SK-N-MC (cell line): ENCODE measurements at regions not wholly inside any gene's neighbourhood (a gene's known extent, or its start where the extent isn't known, plus 50 kb on each side); places are given as distances from the start of the nearest gene placed in this dataset.

Experiments
- DNase-seq: peaks from one replicate; pipeline ENCODE4 v3.0.0-alpha.2; 2011; ENCODE audit warnings: low read depth, low spot score
- H3K27ac ChIP-seq: fragments of 200-600 bp; sonication (generic); 2 replicates; pipeline ENCODE4 v1.5.1; 2016; ENCODE audit warnings: mixed run types
- H3K36me3 ChIP-seq: fragments of 200-600 bp; sonication (generic); 2 replicates; pipeline ENCODE4 v1.6.1; 2017; ENCODE audit warnings: antibody characterized with exemption, low read length, mixed read lengths; ENCODE audit not compliant: insufficient read depth
- H3K4me3 ChIP-seq: fragments of 200-600 bp; sonication (generic); 2 replicates; pipeline ENCODE4 v1.5.1; 2016
- H3K9ac ChIP-seq: fragments of 200-600 bp; sonication (generic); 2 replicates; pipeline ENCODE4 v1.8.0; 2017; ENCODE audit warnings: mixed run types, mixed read lengths; ENCODE audit not compliant: insufficient read length
- H3K9me3 ChIP-seq: fragments of 200-600 bp; sonication (generic); 2 replicates; pipeline ENCODE4 v1.6.1; 2017; ENCODE audit warnings: low read depth, mild to moderate bottlenecking, antibody characterized with exemption, low read length, moderate library complexity, mixed read lengths
- EZH2 ChIP-seq: fragments of 200-600 bp; sonication (generic); IDR thresholded peaks from one replicate; pipeline ENCODE4 v1.6.1; 2017; ENCODE audit warnings: antibody characterized with exemption
- FOXP2 ChIP-seq: optimal IDR thresholded peaks from 2 replicates; pipeline ENCODE3; 2011; ENCODE audit warnings: mild to moderate bottlenecking, moderate library complexity; ENCODE audit not compliant: insufficient read depth; ENCODE audit errors: extremely low read length, control extremely low read depth
- POLR2AphosphoS5 ChIP-seq: IDR thresholded peaks from 2 replicates; pipeline ENCODE4 v1.6.1; 2012; ENCODE audit warnings: mild to moderate bottlenecking, low read depth, low read length, borderline replicate concordance

DNA sequence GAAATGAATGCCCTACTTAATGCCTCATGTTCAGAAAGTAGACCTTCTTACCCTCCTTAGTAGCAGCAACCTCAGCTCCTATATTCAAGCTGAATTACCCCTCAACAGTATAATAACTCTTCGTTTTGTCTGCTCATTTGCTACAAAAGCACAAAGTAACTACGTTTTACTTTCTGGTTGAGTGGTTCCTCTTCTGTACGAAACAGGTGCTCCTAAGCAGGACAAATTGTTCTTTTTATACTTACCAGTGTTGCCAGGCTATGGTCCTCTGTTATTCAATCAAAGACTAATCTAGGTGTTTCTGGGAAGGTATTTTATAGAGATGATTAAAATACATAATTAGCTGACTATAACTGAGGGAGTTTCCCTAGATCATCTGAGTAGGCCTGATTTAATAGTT, 484.2 kb upstream of the ADAMTS5 start:
- DNase-seq = no peak
- Histone ChIP-seq H3K4me3 (no peak overlapping the region), H3K27ac (no peak overlapping the region), H3K9me3 (no peaks in the 10 kb centered on the region), H3K9ac (no peak overlapping the region), H3K36me3 (no peaks in the 10 kb centered on the region)
- TF ChIP-seq FOXP2 = no peak
- TF ChIP-seq POLR2AphosphoS5 = no peak
- no peak for TF ChIP-seq EZH2

DNA sequence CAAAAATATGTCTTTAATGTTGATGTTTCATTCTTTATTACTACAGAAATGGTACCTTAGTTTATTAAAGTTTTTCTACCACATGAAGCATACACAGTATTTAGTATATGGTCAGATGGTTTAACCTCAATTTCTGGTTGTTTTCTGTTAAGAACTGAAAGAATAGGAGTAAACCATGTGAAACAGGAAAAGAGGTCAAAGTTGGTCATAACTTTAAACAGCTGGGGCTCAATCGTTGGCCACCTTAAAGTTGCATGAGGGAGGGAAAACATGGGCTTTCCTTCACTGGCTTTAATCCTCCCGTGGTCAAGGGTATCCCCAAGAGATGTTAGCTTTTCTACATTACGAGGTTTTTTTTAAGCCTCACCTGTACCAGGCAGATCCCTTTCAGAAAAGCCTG, 483.3 kb upstream of the ADAMTS5 start:
- DNase-seq = no peak
- TF ChIP-seq FOXP2 = no peak
- TF ChIP-seq POLR2AphosphoS5 = no peak
- TF ChIP-seq EZH2 = no peak
- Histone ChIP-seq H3K9ac (no peak overlapping the region), H3K36me3 (no peaks in the 10 kb centered on the region), H3K9me3 (no peaks in the 10 kb centered on the region), H3K4me3 (no peak overlapping the region), H3K27ac (no peak overlapping the region)

DNA sequence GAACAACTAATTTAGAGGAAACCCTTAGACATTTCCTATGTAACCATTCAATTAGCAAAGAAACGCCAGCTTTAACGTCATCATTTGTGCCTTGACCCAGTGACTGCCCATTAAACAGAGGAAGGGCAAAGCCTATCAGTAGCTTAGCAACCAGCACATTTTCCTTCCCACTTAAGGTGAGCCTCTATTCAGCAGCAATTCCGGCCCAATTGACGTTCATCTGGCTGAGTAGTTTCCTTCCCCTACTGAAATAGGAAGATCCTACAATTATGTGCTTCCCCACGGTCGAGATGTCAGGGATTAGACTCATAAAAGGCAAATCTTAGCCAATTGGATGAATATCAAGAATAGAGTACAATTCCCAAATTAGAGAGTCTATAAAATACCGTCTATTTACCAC, 482.1 kb upstream of the ADAMTS5 start:
- DNase-seq = no peak
- Histone ChIP-seq H3K9me3 (no peaks in the 10 kb centered on the region), H3K4me3 (no peak overlapping the region), H3K9ac (no peak overlapping the region), H3K27ac (no peak overlapping the region), H3K36me3 (no peaks in the 10 kb centered on the region)
- TF ChIP-seq POLR2AphosphoS5 = no peak
- TF ChIP-seq FOXP2 = no peak
- no peak for TF ChIP-seq EZH2

DNA sequence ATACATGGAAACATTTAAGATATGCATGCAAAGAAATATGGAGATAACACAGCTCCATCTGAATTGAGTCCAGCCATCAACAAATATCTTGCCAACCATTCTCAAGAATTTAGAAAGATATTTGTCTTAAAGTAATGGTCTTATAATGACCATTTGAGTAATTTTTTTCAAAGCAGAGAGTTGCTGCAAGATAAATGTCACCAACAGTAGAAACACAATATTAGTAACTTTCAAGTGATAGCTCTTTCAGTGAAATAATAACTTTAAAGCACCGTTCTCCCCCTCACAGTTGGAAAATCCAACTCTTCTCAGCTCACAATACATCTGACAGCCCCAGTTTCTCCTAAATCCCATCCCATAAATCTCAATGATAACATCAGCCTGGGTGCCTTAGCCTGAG, 481.0 kb upstream of the ADAMTS5 start:
- no peak overlapping the region for H3K4me3 ChIP-seq
- H3K27ac ChIP-seq = no peak overlapping the region
- no peak for DNase-seq
- no peak for TF ChIP-seq FOXP2
- no peak for TF ChIP-seq POLR2AphosphoS5
- no peak for TF ChIP-seq EZH2
- no peaks in the 10 kb centered on the region for H3K36me3 ChIP-seq
- H3K9ac ChIP-seq = no peak overlapping the region
- H3K9me3 ChIP-seq = no peaks in the 10 kb centered on the region

DNA sequence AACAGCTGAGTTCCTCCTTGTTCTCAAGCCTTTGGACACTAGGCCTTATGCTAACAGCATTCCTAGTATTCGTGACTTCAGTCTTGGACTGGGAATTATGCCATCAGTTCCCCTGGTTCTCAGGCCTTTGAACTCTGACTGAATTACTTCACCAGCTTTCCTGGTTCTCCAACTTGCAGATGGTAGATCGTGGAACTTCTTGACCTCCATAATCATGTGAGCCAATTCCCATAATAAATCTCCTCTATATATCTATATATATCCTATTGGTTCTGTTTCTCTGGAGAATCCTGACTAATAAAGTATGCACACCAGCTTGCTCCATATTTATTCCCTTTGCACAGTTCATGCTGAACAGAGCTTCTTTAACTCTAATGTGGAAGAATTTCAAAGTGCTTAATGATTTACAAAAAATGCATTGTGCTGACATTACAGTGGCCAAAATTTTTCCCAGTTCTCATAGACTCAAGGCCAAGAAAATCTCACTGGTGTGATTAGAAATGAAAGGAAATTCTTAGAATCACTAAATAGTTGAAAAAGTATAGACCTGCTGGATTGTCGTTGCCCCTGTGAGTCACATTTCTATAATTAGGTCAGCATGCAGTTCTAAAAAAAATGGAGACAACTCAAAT, 462.9 kb upstream of the ADAMTS5 start:
- Histone ChIP-seq H3K9ac (no peak overlapping the region), H3K36me3 (no peaks in the 10 kb centered on the region), H3K9me3 (no peaks in the 10 kb centered on the region), H3K27ac (no peak overlapping the region), H3K4me3 (no peak overlapping the region)
- no peak for DNase-seq
- TF ChIP-seq POLR2AphosphoS5 (no peak), FOXP2 (no peak), EZH2 (no peak)

DNA sequence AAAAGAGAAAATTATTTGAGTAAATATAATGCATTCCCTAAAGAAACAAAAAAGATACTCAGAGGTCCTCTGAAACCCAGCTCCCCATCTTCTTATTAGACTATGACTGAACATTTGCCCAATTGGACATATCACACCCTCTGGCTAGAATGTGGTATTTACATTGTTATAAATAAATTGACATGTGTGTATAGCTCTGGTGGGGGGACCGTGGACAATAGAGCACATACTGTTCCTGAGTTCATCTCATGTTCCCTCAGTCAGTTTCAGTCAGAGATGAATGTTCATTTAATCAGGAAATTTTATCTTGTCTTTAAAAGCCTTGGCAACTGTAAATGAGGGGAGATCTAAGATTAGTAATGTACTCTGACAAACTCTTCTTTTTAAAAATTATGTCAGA, 459.3 kb upstream of the ADAMTS5 start:
- no peak for TF ChIP-seq POLR2AphosphoS5
- no peak for TF ChIP-seq FOXP2
- no peak for TF ChIP-seq EZH2
- Histone ChIP-seq H3K36me3 (no peaks in the 10 kb centered on the region), H3K4me3 (no peak overlapping the region), H3K9me3 (no peaks in the 10 kb centered on the region), H3K9ac (no peak overlapping the region), H3K27ac (no peak overlapping the region)
- DNase-seq = no peak

DNA sequence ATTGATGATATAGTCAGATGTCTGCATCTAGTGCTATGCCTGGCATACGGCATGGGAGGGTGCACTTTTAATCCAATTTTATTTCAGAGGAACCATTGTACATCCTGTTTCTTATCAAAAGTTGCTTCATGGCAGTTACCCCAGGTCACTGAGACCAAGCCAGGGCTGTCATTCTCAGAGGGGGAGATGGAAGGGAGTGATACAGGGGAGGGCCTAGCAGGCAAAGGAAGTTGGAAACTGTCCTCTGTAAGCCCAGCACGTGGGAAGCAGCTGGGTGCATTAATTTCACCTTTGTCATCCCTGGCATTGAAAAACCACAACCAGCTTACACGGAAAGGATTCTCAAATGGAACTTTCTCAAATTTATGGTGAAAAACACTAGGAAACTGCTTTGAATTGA, 458.7 kb upstream of the ADAMTS5 start:
- TF ChIP-seq EZH2 (no peak), POLR2AphosphoS5 (no peak)
- Histone ChIP-seq H3K9me3 (no peaks in the 10 kb centered on the region), H3K9ac (no peak overlapping the region), H3K4me3 (no peak overlapping the region), H3K27ac (peak overlapping the region; percentile 80), H3K36me3 (no peaks in the 10 kb centered on the region)
- DNase-seq = no peak

DNA sequence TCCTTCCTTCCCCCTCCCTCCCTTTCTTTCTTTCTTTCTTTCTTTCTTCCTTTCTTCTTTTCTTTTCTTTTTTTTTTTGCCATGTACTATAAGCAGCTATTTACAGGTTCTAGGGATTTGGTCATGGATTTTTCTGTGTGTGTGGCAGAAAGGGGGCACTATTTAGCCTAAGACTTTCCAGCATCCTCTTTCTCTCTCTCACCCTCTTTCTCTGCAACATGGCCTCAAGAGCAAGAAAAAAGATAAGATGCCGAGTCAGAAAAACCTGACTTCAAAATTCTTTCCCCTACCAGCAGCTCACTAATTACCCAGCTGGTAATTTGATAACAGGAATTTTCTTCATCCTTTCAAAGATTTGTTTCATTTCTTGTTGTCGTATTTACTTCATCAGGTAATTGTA, 458.3 kb upstream of the ADAMTS5 start:
- Histone ChIP-seq H3K9me3 (no peaks in the 10 kb centered on the region), H3K36me3 (no peaks in the 10 kb centered on the region), H3K9ac (no peak overlapping the region), H3K27ac (peak overlapping the region; percentile 80), H3K4me3 (no peak overlapping the region)
- DNase-seq = no peak
- no peak for TF ChIP-seq EZH2
- TF ChIP-seq FOXP2 = no peak
- no peak for TF ChIP-seq POLR2AphosphoS5

DNA sequence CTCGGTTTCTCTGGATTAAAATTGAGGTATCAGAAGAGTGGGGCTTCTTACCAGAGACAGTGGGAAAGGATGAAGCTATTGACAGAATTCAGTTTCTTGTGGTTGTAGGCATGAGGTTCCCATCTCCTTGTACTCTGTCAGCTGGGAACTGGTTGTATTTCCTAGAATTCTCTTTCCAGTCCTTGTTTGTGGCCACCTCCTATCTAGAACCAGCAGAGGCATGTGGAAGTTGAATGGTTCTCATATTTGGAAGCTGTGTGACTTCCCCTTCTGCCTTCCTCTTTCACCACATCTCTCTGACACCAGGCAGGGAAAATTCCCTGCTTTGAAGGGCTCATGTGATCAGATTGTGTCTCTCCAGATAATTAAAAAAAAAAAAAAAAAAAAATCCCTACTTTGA, 457.7 kb upstream of the ADAMTS5 start:
- no peak for DNase-seq
- TF ChIP-seq FOXP2 (no peak), POLR2AphosphoS5 (no peak), EZH2 (no peak)

More for the DNA sequence above, 457.7 kb upstream of the ADAMTS5 start:
- Histone ChIP-seq H3K27ac (peak overlapping the region; percentile 65), H3K4me3 (no peak overlapping the region), H3K9ac (no peak overlapping the region), H3K9me3 (no peaks in the 10 kb centered on the region), H3K36me3 (no peaks in the 10 kb centered on the region)
